PC-3 (cell line): ENCODE measurements at regions not wholly inside any gene's neighbourhood (a gene's known extent, or its start where the extent isn't known, plus 50 kb on each side); places are given as distances from the start of the nearest gene placed in this dataset.

ENCODE experiments used
- ATAC-seq: fragments of 200-7000 bp; cut with Tn5 transposase; 2 replicates; pipeline ENCODE4 v1.9.1; 2020; ENCODE audit warnings: mild to moderate bottlenecking, moderate library complexity
- BruUV-seq: library from RNA; stranded (reverse); fragments of 400-500 nt; replicated peaks from 2 replicates; lab custom pipeline; 2021; lab: Mats Ljungman, UMichigan
- CTCF ChIA-PET: fragments of 300-600 bp; sonication (Branson Sonifier 250); formaldehyde crosslinking; loops from one replicate; lab custom pipeline; 2022; ENCODE audit warnings: antibody characterized with exemption; lab: Charles Lee
- POLR2A ChIA-PET: fragments of 300-600 bp; sonication (Branson Sonifier 250); formaldehyde crosslinking; loops from one replicate; lab custom pipeline; 2022; ENCODE audit warnings: antibody characterized with exemption; ENCODE audit not compliant: unreplicated experiment; lab: Charles Lee
- DNase-seq: peaks from one replicate; pipeline ENCODE4 v3.0.0-alpha.2; 2015
- H2AFZ ChIP-seq: fragments of 300-600 bp; sonication (generic); 2 replicates; pipeline ENCODE4 v1.6.0; 2016; ENCODE audit warnings: antibody characterized with exemption, low read length
- H3F3A ChIP-seq: fragments of 300-600 bp; sonication (generic); one replicate; pipeline ENCODE4 v1.6.0; 2017; ENCODE audit warnings: antibody characterized with exemption, low read length, control low read depth, mild to moderate bottlenecking; ENCODE audit not compliant: unreplicated experiment
- H3K27ac ChIP-seq: fragments of 300-600 bp; sonication (generic); 2 replicates; pipeline ENCODE4 v1.5.1; 2016; ENCODE audit warnings: mild to moderate bottlenecking, low read length
- H3K27me3 ChIP-seq: fragments of 300-600 bp; sonication (generic); 2 replicates; pipeline ENCODE4 v1.6.1; 2016; ENCODE audit warnings: low read length, mixed read lengths
- H3K36me3 ChIP-seq: fragments of 300-600 bp; sonication (generic); 2 replicates; pipeline ENCODE4 v1.6.1; 2016; ENCODE audit warnings: low read depth, mixed run types, low read length, mixed read lengths
- H3K4me1 ChIP-seq: fragments of 300-600 bp; sonication (generic); 2 replicates; pipeline ENCODE4 v1.5.1; 2016; ENCODE audit warnings: low read length; ENCODE audit not compliant: insufficient read depth
- H3K4me2 ChIP-seq: fragments of 300-600 bp; sonication (generic); 2 replicates; pipeline ENCODE4 v1.6.0; 2016; ENCODE audit warnings: low read length
- H3K4me3 ChIP-seq: fragments of 300-600 bp; sonication (generic); 2 replicates; pipeline ENCODE4 v1.5.1; 2016; ENCODE audit warnings: mild to moderate bottlenecking, low read length, mixed read lengths
- H3K79me2 ChIP-seq: fragments of 300-600 bp; sonication (generic); 2 replicates; pipeline ENCODE4 v1.6.1; 2017; ENCODE audit warnings: low read length, mixed read lengths
- H3K9ac ChIP-seq: fragments of 300-600 bp; sonication (generic); 2 replicates; pipeline ENCODE4 v1.6.0; 2016; ENCODE audit warnings: mild to moderate bottlenecking, low read length
- H3K9me2 ChIP-seq: fragments of 300-600 bp; sonication (generic); replicated peaks from 2 replicates; pipeline ENCODE4 v1.6.1; 2016; ENCODE audit warnings: mixed run types, low read length, mixed read lengths
- H3K9me3 ChIP-seq: fragments of 300-600 bp; sonication (generic); 2 replicates; pipeline ENCODE4 v1.6.1; 2016; ENCODE audit warnings: low read length, mixed read lengths
- H4K20me1 ChIP-seq: fragments of 300-600 bp; sonication (generic); 2 replicates; pipeline ENCODE4 v1.6.1; 2016; ENCODE audit warnings: low read length, mixed read lengths
- EZH2 ChIP-seq: fragments of 300-600 bp; sonication (generic); IDR thresholded peaks from one replicate; pipeline ENCODE4 v1.6.1; 2017; ENCODE audit warnings: antibody characterized with exemption, mild to moderate bottlenecking, low read length; ENCODE audit not compliant: unreplicated experiment
- EZH2phosphoT487 ChIP-seq: fragments of 300-600 bp; sonication (generic); IDR thresholded peaks from 2 replicates; pipeline ENCODE4 v1.6.1; 2018; ENCODE audit warnings: mild to moderate bottlenecking, antibody characterized with exemption, low read length, borderline replicate concordance
- intact Hi-C: fragments of 100-400 bp; cut with micrococcal nuclease; formaldehyde crosslinking; loops from 2 replicates; pipeline ENCODE4 v1.9.0; 2023
- TF ChIP-seq, protein P1 (sequence below): fragments of 300-600 bp; sonication (generic); conservative IDR thresholded peaks from 2 replicates; pipeline ENCODE4 v1.5.1; 2017; ENCODE audit warnings: antibody characterized with exemption, low read depth, mild to moderate bottlenecking, low read length

DNA sequence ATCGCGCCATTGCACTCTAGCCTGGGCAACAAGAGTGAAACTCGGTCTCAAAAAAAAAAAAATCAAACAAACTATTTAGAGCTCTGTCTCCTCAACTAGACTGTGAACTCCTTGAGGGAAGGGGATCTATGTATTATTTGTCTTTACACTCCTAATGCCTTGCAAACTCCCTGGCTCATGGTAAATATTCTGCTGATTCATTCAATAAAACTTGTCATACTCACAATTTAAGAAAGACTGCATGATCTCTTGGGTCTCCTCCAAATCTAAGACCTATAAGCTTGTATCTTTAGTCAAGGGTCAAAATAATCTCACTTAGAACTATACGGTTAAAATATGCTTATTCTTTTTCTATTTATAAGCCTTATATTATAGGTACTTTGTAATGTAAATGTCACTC is 90.3 kb upstream of the NR5A2 start:
- no TSS peak for BruUV-seq
- Histone ChIP-seq H3F3A (no peaks in the 10 kb centered on the region), H3K9me3 (no peaks in the 10 kb centered on the region), H4K20me1 (no peaks in the 10 kb centered on the region), H3K4me3 (no peak overlapping the region), H2AFZ (no peak overlapping the region), H3K36me3 (no peaks in the 10 kb centered on the region), H3K9ac (no peak overlapping the region), H3K9me2 (no peaks in the 10 kb centered on the region), H3K4me2 (no peak overlapping the region), H3K79me2 (no peaks in the 10 kb centered on the region), H3K4me1 (peaks cover 13% of the 10 kb centered on the region), H3K27me3 (no peaks in the 10 kb centered on the region), H3K27ac (no peak overlapping the region)
- peak; percentile 47 for DNase-seq
- intact Hi-C loops = no loop called here
- POLR2A ChIA-PET = interaction anchor here (0.5 kb wide), 1 partner anchor 13 kb away, joined by 4 read pairs; no protein-coding TSS in a partner anchor
- ATAC-seq = peak; percentile 19; the same call in 1 of the 2 replicates
- CTCF ChIA-PET = no interaction called here
- TF ChIP-seq, protein P1, sequence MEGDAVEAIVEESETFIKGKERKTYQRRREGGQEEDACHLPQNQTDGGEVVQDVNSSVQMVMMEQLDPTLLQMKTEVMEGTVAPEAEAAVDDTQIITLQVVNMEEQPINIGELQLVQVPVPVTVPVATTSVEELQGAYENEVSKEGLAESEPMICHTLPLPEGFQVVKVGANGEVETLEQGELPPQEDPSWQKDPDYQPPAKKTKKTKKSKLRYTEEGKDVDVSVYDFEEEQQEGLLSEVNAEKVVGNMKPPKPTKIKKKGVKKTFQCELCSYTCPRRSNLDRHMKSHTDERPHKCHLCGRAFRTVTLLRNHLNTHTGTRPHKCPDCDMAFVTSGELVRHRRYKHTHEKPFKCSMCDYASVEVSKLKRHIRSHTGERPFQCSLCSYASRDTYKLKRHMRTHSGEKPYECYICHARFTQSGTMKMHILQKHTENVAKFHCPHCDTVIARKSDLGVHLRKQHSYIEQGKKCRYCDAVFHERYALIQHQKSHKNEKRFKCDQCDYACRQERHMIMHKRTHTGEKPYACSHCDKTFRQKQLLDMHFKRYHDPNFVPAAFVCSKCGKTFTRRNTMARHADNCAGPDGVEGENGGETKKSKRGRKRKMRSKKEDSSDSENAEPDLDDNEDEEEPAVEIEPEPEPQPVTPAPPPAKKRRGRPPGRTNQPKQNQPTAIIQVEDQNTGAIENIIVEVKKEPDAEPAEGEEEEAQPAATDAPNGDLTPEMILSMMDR = no peak
- TF ChIP-seq EZH2 = no peak
- no peak for TF ChIP-seq EZH2phosphoT487

DNA sequence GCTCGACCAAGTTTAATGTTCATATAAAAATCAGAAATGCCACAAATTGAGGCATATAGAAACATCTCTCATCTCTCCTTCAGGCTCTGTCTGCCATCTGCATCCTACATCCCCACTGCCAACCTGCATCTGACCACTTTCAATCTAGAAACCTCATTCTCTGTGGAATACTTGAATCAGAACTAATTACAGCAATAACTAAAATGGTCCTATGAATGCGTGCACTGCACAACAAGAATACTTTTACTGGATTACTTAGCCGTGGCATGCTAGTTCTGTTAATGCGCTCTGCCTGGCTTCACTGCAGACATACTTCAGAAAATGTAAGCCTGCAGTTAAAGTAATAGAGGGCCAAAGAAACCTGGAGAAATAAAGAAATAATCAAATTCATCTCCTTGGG is 89.8 kb upstream of the NR5A2 start:
- Histone ChIP-seq H4K20me1 (no peaks in the 10 kb centered on the region), H3K36me3 (no peaks in the 10 kb centered on the region), H3K9me2 (no peaks in the 10 kb centered on the region), H2AFZ (no peak overlapping the region), H3K27me3 (no peaks in the 10 kb centered on the region), H3K4me2 (no peak overlapping the region), H3K79me2 (no peaks in the 10 kb centered on the region), H3K9me3 (no peaks in the 10 kb centered on the region), H3K4me3 (no peak overlapping the region), H3K27ac (no peak overlapping the region), H3F3A (no peaks in the 10 kb centered on the region), H3K9ac (no peak overlapping the region), H3K4me1 (peaks cover 10% of the 10 kb centered on the region)
- no peak for DNase-seq
- POLR2A ChIA-PET = interaction anchor here (0.5 kb wide), 1 partner anchor 12 kb away, joined by 4 read pairs; no protein-coding TSS in a partner anchor
- intact Hi-C loops = no loop called here
- TF ChIP-seq, protein P1 = no peak
- TF ChIP-seq EZH2 (no peak), EZH2phosphoT487 (no peak)
- no peak for ATAC-seq
- CTCF ChIA-PET = no interaction called here
- no TSS peak for BruUV-seq

DNA sequence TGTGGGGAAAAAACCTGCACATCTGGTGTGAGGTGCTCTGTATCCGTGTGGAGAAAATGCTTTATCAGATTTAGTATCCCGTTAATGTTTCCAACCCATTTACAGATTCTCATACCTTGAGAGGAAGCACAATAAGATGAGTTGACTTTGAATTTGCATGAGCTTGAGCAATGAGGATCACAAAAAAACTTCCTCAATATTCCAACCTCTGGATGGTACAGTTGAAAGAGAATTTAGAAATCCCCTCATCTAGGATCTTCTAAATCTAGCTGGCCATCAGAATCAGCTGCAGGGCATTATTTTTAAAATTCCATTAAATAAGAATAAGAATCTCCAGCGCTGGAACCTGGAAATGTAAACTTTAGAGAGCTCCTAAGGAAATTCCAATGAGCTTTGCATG is 82.5 kb upstream of the NR5A2 start:
- no peak overlapping the region for H3K4me2 ChIP-seq

More for the DNA sequence above, 82.5 kb upstream of the NR5A2 start:
- H3K4me1 ChIP-seq = peaks cover 10% of the 10 kb centered on the region
- ChIA-PET CTCF (interaction anchor here (0.7 kb wide), 1 partner anchor 161 kb away, joined by 4 read pairs; no protein-coding TSS in a partner anchor), POLR2A (no interaction called here)
- intact Hi-C loops = loop anchor here (10.0 kb wide), 2 partner anchors 150 to 260 kb away; no protein-coding TSS in a partner anchor
- H3K27ac ChIP-seq = no peak overlapping the region
- H3K4me3 ChIP-seq = no peak overlapping the region
- no peaks in the 10 kb centered on the region for H3K36me3 ChIP-seq
- no peak overlapping the region for H2AFZ ChIP-seq
- no TSS peak for BruUV-seq
- no peaks in the 10 kb centered on the region for H3K9me2 ChIP-seq
- TF ChIP-seq EZH2 (no peak), EZH2phosphoT487 (no peak)
- TF ChIP-seq, protein P1 = no peak
- no peaks in the 10 kb centered on the region for H3K27me3 ChIP-seq
- DNase-seq (no peak), ATAC-seq (no peak)
- H3K9me3 ChIP-seq = no peaks in the 10 kb centered on the region
- no peaks in the 10 kb centered on the region for H3F3A ChIP-seq
- no peak overlapping the region for H3K9ac ChIP-seq
- H3K79me2 ChIP-seq = no peaks in the 10 kb centered on the region
- no peaks in the 10 kb centered on the region for H4K20me1 ChIP-seq
